Spleen (tissue), 7 donors: ENCODE measurements at regions not wholly inside any gene's neighbourhood (a gene's known extent, or its start where the extent isn't known, plus 50 kb on each side); places are given as distances from the start of the nearest gene placed in this dataset.

Experiments
- CTCF ChIP-seq, 11 experiments: fragments of 200-600 bp in 7 of 11; fragments of 450-650 bp in 4 of 11; sonication (generic) in 4 of 11; IDR thresholded peaks in 8 of 11; conservative IDR thresholded peaks in 3 of 11; 1 replicate in 7 of 11; 2 replicates in 4 of 11; pipeline versions ENCODE4 v1.4.0 to v1.8.0; 2016 to 2021; ENCODE audit warnings: antibody characterized with exemption in 11 of 11, inconsistent platforms in 4 of 11, mild to moderate bottlenecking in 1 of 11
- POLR2A ChIP-seq, 3 donors: fragments of 450-650 bp; IDR thresholded peaks; one replicate each; pipeline ENCODE4 v1.5.1; 2017; ENCODE audit warnings: antibody characterized with exemption in 3 of 3, mild to moderate bottlenecking in 1 of 3
- donor health status: DM: no; HTN: no; CAD: no; lungs with moderate emphysema.
- donor health status: DM: no; HTN: no; CAD: no.
- donor health status: DM: no; HTN: no; CAD: no.

- TF ChIP-seq POLR2A (IDR thresholded peaks at IDR 0.05), result no peak
- TF ChIP-seq CTCF (IDR thresholded peaks at IDR 0.05 in 8 of 11, conservative IDR thresholded peaks at IDR 0.05 in 3 of 11), result no peak
Measured at GRCh38 chr5:99788482-99788881, 746.7 kb upstream of the FAM174A start.
